T-helper 1 cell treated with Interleukin-12 subunit alpha and Interleukin-12 subunit beta and Interleukin-4 antibody, amounts not matched to agents 30 μg/mL and 1 μg/mL, for 36 hours (primary cell): ENCODE measurements at regions not wholly inside any gene's neighbourhood (a gene's known extent, or its start where the extent isn't known, plus 50 kb on each side); places are given as distances from the start of the nearest gene placed in this dataset.

Experiments used
- H3K27ac Mint-ChIP-seq: one replicate; pipeline ENCODE4 v1.8.0; 2021; ENCODE audit warnings: mild to moderate bottlenecking, mixed read lengths
- H3K27me3 Mint-ChIP-seq: one replicate; pipeline ENCODE4 v1.8.0; 2021; ENCODE audit warnings: low read depth, mixed read lengths
- H3K36me3 Mint-ChIP-seq: one replicate; pipeline ENCODE4 v1.8.0; 2021; ENCODE audit warnings: low read depth, mixed read lengths
- H3K4me1 Mint-ChIP-seq: one replicate; pipeline ENCODE4 v1.8.0; 2021; ENCODE audit warnings: low read depth, mixed read lengths
- H3K4me3 Mint-ChIP-seq: one replicate; pipeline ENCODE4 v1.8.0; 2021; ENCODE audit warnings: mild to moderate bottlenecking, moderate library complexity, mixed read lengths
- H3K9me3 Mint-ChIP-seq: one replicate; pipeline ENCODE4 v1.8.0; 2021; ENCODE audit warnings: mixed read lengths

GRCh38 chr9:118883411-118883810 is 485.8 kb downstream of the BRINP1 start:
- Mint-ChIP-seq H3K36me3 (no peaks in the 10 kb centered on the region), H3K27ac (no peak overlapping the region), H3K9me3 (peaks cover 11% of the 10 kb centered on the region), H3K4me1 (no peaks in the 10 kb centered on the region), H3K27me3 (no peaks in the 10 kb centered on the region), H3K4me3 (no peak overlapping the region)

GRCh38 chr9:118891213-118891612 is 478.0 kb downstream of the BRINP1 start:
- no peak overlapping the region for H3K4me3 Mint-ChIP-seq

GRCh38 chr9:118896324-118897000 is 472.8 kb downstream of the BRINP1 start:
- Mint-ChIP-seq H3K4me3 (no peak overlapping the region), H3K27ac (no peak overlapping the region), H3K9me3 (no peaks in the 10 kb centered on the region), H3K36me3 (no peaks in the 10 kb centered on the region), H3K4me1 (no peaks in the 10 kb centered on the region), H3K27me3 (no peaks in the 10 kb centered on the region)

More at GRCh38 chr9:118891213-118891612, 478.0 kb downstream of the BRINP1 start:
- Mint-ChIP-seq H3K27me3 (no peaks in the 10 kb centered on the region), H3K36me3 (no peaks in the 10 kb centered on the region), H3K9me3 (peaks cover 6% of the 10 kb centered on the region), H3K27ac (no peak overlapping the region), H3K4me1 (no peaks in the 10 kb centered on the region)

DNA sequence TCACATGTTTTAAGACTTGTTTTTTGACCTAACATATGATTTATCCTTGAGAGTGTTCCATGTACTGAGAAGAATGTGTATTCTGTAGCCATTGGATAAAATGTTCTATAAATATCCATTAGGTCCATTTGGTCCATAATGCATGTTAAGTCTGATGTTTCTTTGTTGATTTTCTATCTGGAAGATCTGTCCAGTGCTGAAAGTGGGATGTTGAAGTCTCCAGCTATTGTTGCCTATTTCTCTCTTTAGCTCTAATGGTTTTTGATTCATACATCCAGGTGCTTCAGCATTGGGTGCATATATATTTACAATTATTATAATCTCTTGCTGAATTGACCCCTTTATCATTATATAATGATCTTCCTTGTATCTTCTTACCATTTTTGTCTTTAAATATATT is 451.1 kb downstream of the BRINP1 start:
- H3K36me3 Mint-ChIP-seq: no peaks in the 10 kb centered on the region
- H3K4me1 Mint-ChIP-seq: no peaks in the 10 kb centered on the region
- no peak overlapping the region for H3K27ac Mint-ChIP-seq
- H3K4me3 Mint-ChIP-seq: no peak overlapping the region
- no peaks in the 10 kb centered on the region for H3K27me3 Mint-ChIP-seq
- H3K9me3 Mint-ChIP-seq: peaks cover 11% of the 10 kb centered on the region

DNA sequence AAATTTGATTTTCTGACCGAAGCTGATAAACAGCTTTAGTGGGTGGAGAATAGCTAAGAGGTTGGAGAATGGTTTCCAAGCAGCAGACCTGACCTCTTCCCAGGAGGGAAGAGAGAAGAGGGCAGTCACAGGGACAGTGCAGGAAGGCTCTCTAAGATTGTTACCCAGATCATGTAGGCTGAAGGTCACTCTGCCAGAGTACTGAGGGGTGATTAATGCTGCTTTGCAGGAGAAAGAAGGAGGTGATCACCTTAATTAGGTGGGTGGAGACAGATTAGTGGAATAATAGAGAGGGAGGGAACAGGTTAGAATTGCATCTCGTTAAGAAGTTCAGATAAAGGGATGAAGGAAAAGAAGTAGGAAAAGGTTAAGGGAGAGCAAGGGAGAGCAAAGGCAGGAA is 440.5 kb downstream of the BRINP1 start:
- Mint-ChIP-seq H3K4me3 (no peak overlapping the region), H3K27me3 (no peaks in the 10 kb centered on the region), H3K36me3 (no peaks in the 10 kb centered on the region), H3K4me1 (no peaks in the 10 kb centered on the region), H3K9me3 (no peaks in the 10 kb centered on the region), H3K27ac (no peak overlapping the region)

DNA sequence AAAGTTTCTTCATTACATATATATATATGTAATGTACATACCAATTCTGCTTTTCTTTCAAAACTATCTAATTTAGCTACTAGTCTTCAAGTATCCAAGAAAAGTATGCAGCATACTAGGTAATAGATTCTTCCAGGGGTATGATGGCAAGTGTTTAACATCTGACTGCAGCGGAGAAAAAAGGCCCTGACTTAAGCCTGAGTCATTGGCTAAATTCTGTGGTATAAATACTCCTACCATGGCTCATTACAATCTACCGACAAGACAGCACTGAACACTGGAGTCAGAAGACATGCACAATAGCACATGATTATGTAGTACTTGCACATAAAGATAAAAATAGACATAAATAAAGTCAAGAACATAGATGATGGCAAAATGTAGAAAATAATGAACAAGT is 439.9 kb downstream of the BRINP1 start:
- Mint-ChIP-seq H3K27ac (no peak overlapping the region), H3K4me1 (no peaks in the 10 kb centered on the region), H3K9me3 (no peaks in the 10 kb centered on the region), H3K4me3 (no peak overlapping the region), H3K36me3 (no peaks in the 10 kb centered on the region), H3K27me3 (no peaks in the 10 kb centered on the region)

DNA sequence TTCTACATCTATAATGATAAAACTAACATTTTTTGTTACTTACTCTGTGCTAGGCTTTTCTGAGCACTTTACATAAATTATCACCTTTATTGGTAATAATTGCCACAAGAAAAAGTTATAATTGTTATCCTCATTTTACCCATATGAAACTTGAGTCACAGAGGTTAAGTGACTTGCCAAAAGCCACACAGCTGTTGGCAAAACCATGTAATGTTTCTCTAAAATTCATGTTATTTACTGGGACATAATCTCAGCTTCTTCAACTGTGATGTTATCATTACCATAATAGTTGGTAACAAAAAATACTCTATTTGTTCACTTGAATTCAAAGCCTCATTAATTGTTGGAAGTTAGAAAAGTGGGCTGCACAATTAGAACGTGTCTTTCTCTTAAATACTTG is 437.3 kb downstream of the BRINP1 start:
- no peaks in the 10 kb centered on the region for H3K27me3 Mint-ChIP-seq
- H3K4me1 Mint-ChIP-seq: no peaks in the 10 kb centered on the region
- no peak overlapping the region for H3K27ac Mint-ChIP-seq
- no peak overlapping the region for H3K4me3 Mint-ChIP-seq
- H3K36me3 Mint-ChIP-seq: no peaks in the 10 kb centered on the region
- no peaks in the 10 kb centered on the region for H3K9me3 Mint-ChIP-seq

DNA sequence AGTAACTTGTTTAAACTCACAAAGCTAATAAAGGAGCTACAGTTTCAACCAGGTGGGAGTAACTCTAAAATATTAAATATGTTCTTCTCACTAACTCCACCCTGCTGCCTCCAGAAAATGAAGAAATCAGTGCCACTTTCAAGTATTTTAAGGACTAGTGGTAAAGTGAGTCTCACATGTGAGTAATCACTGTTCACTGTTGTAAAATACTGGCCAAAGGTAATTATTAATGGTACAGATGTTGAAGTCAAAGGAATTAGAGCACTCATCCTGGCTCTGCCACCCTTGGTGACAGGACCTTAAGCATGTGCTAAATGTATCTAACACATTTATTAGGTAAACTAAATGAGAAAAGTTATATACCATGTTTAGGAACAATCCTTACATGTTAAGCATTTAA is 430.7 kb downstream of the BRINP1 start:
- no peak overlapping the region for H3K27ac Mint-ChIP-seq
- no peak overlapping the region for H3K4me3 Mint-ChIP-seq
- H3K27me3 Mint-ChIP-seq: no peaks in the 10 kb centered on the region
- H3K4me1 Mint-ChIP-seq: no peaks in the 10 kb centered on the region
- no peaks in the 10 kb centered on the region for H3K9me3 Mint-ChIP-seq
- H3K36me3 Mint-ChIP-seq: no peaks in the 10 kb centered on the region

DNA sequence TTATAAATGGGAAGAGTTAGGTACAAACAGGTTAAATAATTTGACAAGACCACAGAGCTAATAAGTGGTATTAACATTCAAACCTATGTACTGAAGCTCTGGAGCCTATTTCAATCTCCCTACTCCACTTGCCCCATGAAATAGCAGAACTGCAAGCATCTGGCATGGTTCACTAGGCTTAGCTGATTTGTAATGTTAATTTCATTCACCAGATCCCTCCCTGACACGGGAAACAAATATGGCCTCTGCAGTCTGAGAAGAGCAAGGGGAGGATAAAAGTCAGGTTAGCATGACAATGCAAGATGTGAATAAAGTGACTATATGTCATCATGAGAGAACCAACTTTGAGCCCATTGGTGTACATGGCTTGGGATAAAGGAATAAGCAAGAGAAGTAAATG is 428.8 kb downstream of the BRINP1 start:
- Mint-ChIP-seq H3K9me3 (no peaks in the 10 kb centered on the region), H3K27ac (no peak overlapping the region), H3K4me1 (no peaks in the 10 kb centered on the region), H3K36me3 (no peaks in the 10 kb centered on the region), H3K4me3 (no peak overlapping the region), H3K27me3 (no peaks in the 10 kb centered on the region)

- no peaks in the 10 kb centered on the region for H3K36me3 Mint-ChIP-seq
These were observed 422.6 kb downstream of the BRINP1 start for GRCh38 chr9:118946669-118947068.

GRCh38 chr9:118954857-118955256 is 414.4 kb downstream of the BRINP1 start:
- H3K27me3 Mint-ChIP-seq: no peaks in the 10 kb centered on the region
- no peak overlapping the region for H3K27ac Mint-ChIP-seq
- H3K4me3 Mint-ChIP-seq: no peak overlapping the region
- H3K9me3 Mint-ChIP-seq: peaks cover 3% of the 10 kb centered on the region
- no peaks in the 10 kb centered on the region for H3K4me1 Mint-ChIP-seq
- no peaks in the 10 kb centered on the region for H3K36me3 Mint-ChIP-seq

More at GRCh38 chr9:118946669-118947068, 422.6 kb downstream of the BRINP1 start:
- H3K27me3 Mint-ChIP-seq: no peaks in the 10 kb centered on the region
- no peak overlapping the region for H3K4me3 Mint-ChIP-seq
- H3K9me3 Mint-ChIP-seq: peaks cover 3% of the 10 kb centered on the region
- no peaks in the 10 kb centered on the region for H3K4me1 Mint-ChIP-seq
- H3K27ac Mint-ChIP-seq: no peak overlapping the region

DNA sequence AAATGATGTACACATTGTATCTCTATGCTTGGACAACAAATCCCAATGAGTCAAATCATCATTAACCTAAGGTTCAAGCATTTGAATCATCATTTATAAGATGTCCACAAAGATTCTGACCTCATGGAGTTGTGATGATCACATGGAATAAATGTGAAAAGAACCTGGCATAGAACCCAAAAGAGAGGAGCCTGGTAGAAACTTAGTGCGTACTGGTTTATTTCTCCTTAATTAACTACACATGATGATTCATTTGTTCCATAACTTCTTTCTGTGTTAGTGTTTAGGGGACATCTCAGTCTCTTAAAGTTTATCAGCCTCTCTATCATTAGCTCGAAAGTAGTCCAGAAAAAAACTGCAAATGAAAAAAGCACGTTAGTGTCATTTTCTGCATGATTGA is 411.6 kb downstream of the BRINP1 start:
- Mint-ChIP-seq H3K4me3 (no peak overlapping the region), H3K27me3 (no peaks in the 10 kb centered on the region), H3K9me3 (no peaks in the 10 kb centered on the region), H3K4me1 (no peaks in the 10 kb centered on the region), H3K36me3 (no peaks in the 10 kb centered on the region), H3K27ac (no peak overlapping the region)

DNA sequence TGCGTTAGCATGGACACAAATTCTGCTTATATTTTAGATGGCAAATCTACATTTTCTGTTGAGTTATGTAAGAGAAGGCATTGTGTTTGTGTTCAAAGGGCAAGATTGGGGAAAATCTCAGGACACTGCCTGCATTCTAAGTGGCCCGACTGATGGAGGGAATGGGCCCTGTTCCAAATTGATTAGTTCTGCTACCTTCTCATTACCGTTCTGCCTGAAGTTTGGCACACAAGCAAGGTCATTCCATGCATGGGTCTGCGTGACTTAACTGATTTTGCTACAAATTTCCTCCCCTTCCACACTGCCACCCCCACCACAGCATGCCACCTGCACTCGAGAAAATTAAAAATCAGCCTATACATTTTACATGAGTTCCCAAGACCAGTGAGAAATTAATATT is 409.9 kb downstream of the BRINP1 start:
- no peak overlapping the region for H3K27ac Mint-ChIP-seq
- H3K36me3 Mint-ChIP-seq: no peaks in the 10 kb centered on the region
- H3K9me3 Mint-ChIP-seq: no peaks in the 10 kb centered on the region
- no peaks in the 10 kb centered on the region for H3K27me3 Mint-ChIP-seq
- H3K4me3 Mint-ChIP-seq: no peak overlapping the region
- H3K4me1 Mint-ChIP-seq: no peaks in the 10 kb centered on the region

GRCh38 chr9:118961857-118962256 is 407.4 kb downstream of the BRINP1 start:
- no peak overlapping the region for H3K4me3 Mint-ChIP-seq
- no peaks in the 10 kb centered on the region for H3K9me3 Mint-ChIP-seq
- no peak overlapping the region for H3K27ac Mint-ChIP-seq
- no peaks in the 10 kb centered on the region for H3K36me3 Mint-ChIP-seq
- H3K27me3 Mint-ChIP-seq: no peaks in the 10 kb centered on the region
- no peaks in the 10 kb centered on the region for H3K4me1 Mint-ChIP-seq

GRCh38 chr9:118962426-118962825 is 406.8 kb downstream of the BRINP1 start:
- Mint-ChIP-seq H3K27me3 (no peaks in the 10 kb centered on the region), H3K9me3 (no peaks in the 10 kb centered on the region), H3K4me3 (no peak overlapping the region), H3K36me3 (no peaks in the 10 kb centered on the region), H3K4me1 (no peaks in the 10 kb centered on the region), H3K27ac (no peak overlapping the region)

DNA sequence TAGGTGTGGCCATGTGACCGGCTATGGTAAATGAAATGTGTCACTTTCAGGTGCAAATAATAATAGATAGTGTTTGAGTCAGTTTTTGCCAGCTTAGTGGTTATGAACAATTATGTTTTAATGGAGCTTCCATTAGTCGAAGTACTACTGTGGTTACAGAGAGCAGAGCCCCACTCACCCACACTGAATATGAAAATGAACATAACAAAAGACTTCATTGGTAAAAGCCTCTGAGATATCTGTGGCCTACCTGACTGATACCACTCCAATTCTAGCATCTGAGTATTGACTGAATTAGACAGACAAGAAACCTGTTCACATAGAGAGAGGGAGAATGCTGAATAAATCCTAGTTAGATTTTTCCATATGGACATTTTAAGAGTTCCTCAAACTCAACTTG is 405.6 kb downstream of the BRINP1 start:
- Mint-ChIP-seq H3K36me3 (no peaks in the 10 kb centered on the region), H3K27ac (no peak overlapping the region), H3K4me1 (no peaks in the 10 kb centered on the region), H3K27me3 (no peaks in the 10 kb centered on the region), H3K9me3 (peaks cover 7% of the 10 kb centered on the region), H3K4me3 (no peak overlapping the region)
